Left ventricle myocardium inferior (tissue), 1 donor: ENCODE measurements at regions not wholly inside any gene's neighbourhood (a gene's known extent, or its start where the extent isn't known, plus 50 kb on each side); places are given as distances from the start of the nearest gene placed in this dataset.

ENCODE experiments used
- DNase-seq: peaks from one replicate; pipeline ENCODE4 v3.0.0-alpha.2; 2020
- H3K27ac ChIP-seq: fragments of 200-600 bp; replicated peaks from 2 replicates; pipeline ENCODE4 v1.8.0; 2021
- H3K27me3 ChIP-seq: fragments of 200-600 bp; 2 replicates; pipeline ENCODE4 v1.8.0; 2021; ENCODE audit warnings: low read depth
- H3K36me3 ChIP-seq: fragments of 200-600 bp; 2 replicates; pipeline ENCODE4 v1.8.0; 2021
- H3K4me1 ChIP-seq: fragments of 200-600 bp; 2 replicates; pipeline ENCODE4 v1.8.0; 2021
- H3K4me3 ChIP-seq: fragments of 200-600 bp; 2 replicates; pipeline ENCODE4 v1.8.0; 2021; ENCODE audit warnings: mild to moderate bottlenecking, moderate library complexity
- H3K9me3 ChIP-seq: fragments of 200-600 bp; replicated peaks from 2 replicates; pipeline ENCODE4 v1.8.0; 2021
- intact Hi-C: fragments of 100-400 bp; cut with micrococcal nuclease; formaldehyde crosslinking; loops from one replicate; pipeline ENCODE4 v1.11.0; 2022
- TF ChIP-seq, protein P1 (sequence below): fragments of 200-600 bp; IDR thresholded peaks from 2 replicates; pipeline ENCODE4 v1.8.0; 2021; ENCODE audit warnings: antibody characterized with exemption, mild to moderate bottlenecking, borderline replicate concordance
- donor health status: DM: no; HTN: yes; CAD: no; lungs with severe emphysema.

DNA sequence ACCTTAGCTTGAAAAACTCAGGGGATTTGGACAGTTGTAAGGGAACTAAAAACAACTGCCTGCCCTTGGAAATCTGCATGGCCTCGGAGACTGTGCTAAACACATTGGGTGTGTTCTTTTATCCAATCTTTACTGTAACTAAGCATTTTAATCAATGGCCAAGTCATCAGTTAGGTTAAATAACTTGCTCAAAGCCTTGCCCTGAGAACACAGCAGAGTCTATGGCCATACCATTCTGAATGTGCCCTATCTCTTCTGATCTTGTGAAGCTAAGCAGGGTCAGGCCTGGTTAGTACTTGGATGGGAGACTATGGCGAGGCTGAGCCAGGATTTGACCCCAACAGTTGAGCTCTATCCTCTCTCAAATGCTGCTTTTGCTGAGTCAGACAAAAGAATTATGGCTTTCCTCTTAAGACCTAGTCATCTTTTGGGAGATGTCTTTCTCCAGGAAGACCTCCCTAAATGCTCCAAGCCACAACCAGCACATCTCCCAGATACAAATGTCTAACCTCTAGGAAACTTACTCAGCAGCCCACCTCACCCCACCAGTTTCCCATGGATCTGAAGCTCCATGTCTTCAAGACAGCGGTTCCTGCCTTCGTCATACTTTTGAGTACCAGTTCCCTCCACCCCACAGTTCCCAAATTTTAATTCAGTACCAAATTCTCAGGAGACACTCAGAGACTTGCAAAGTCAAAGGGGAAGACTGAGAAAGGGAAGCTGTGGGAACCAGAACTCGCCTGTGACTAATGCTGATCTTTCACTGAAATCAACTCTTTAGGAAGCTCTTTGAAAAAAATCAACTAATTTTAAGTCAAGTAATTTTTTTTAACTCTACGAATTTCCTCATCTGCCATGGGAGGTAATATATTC, 336.1 kb downstream of the MAF start:
- H3K27me3 ChIP-seq = peaks cover 17% of the 10 kb centered on the region
- intact Hi-C loops = no loop called here
- H3K36me3 ChIP-seq = no peaks in the 10 kb centered on the region
- TF ChIP-seq, protein P1, sequence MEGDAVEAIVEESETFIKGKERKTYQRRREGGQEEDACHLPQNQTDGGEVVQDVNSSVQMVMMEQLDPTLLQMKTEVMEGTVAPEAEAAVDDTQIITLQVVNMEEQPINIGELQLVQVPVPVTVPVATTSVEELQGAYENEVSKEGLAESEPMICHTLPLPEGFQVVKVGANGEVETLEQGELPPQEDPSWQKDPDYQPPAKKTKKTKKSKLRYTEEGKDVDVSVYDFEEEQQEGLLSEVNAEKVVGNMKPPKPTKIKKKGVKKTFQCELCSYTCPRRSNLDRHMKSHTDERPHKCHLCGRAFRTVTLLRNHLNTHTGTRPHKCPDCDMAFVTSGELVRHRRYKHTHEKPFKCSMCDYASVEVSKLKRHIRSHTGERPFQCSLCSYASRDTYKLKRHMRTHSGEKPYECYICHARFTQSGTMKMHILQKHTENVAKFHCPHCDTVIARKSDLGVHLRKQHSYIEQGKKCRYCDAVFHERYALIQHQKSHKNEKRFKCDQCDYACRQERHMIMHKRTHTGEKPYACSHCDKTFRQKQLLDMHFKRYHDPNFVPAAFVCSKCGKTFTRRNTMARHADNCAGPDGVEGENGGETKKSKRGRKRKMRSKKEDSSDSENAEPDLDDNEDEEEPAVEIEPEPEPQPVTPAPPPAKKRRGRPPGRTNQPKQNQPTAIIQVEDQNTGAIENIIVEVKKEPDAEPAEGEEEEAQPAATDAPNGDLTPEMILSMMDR = no peak
- H3K4me1 ChIP-seq = peaks cover 14% of the 10 kb centered on the region
- H3K9me3 ChIP-seq = no peaks in the 10 kb centered on the region
- no peak overlapping the region for H3K4me3 ChIP-seq
- H3K27ac ChIP-seq = peak overlapping the region; percentile 79
- no peak for DNase-seq

DNA sequence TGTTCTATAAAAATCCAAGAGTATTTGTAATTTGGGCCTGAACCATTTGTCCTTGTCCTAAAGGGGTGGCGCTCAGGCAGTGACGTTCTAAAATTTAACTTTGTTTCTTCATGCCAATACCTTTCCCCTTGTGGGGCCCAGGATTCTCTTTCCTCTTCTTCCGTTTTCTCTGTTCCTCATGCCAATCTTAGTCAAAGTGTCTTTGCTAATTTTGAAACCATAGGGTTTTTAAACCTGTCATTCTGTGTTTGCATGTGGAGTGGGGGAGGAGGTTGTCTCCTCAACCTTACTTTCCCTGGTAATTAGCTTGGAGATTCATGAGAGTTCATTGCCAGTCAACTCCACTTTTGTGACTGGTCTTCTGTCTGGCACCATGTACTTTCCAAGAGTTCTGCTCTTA, 337.1 kb downstream of the MAF start:
- peaks cover 14% of the 10 kb centered on the region for H3K4me1 ChIP-seq
- DNase-seq = no peak
- TF ChIP-seq, protein P1 = no peak
- no peak overlapping the region for H3K4me3 ChIP-seq
- H3K9me3 ChIP-seq = no peaks in the 10 kb centered on the region
- H3K27ac ChIP-seq = peak overlapping the region; percentile 79
- H3K36me3 ChIP-seq = no peaks in the 10 kb centered on the region
- H3K27me3 ChIP-seq = peaks cover 15% of the 10 kb centered on the region
- intact Hi-C loops = no loop called here
